ENCODE measurements at regions not wholly inside any gene's neighbourhood (a gene's known extent, or its start where the extent isn't known, plus 50 kb on each side); places are given as distances from the start of the nearest gene placed in this dataset.

GRCh38 chr4:15238720-15239119 is 189.1 kb upstream of the C1QTNF7 start:
- H3K27ac ChIP-seq: no peak overlapping the region

GRCh38 chr4:15239866-15240265 is 188.0 kb upstream of the C1QTNF7 start:
- TF ChIP-seq CTCF (conservative IDR thresholded peaks at IDR 0.05): no peak
- TF ChIP-seq ZFX (IDR thresholded peaks at IDR 0.05): no peak

More at GRCh38 chr4:15238720-15239119, 189.1 kb upstream of the C1QTNF7 start:
- no peak for TF ChIP-seq ZFX (IDR thresholded peaks at IDR 0.05)
- TF ChIP-seq CTCF (conservative IDR thresholded peaks at IDR 0.05): peak; percentile 56

GRCh38 chr4:15240764-15241163 is 187.1 kb upstream of the C1QTNF7 start:
- TF ChIP-seq ZFX (IDR thresholded peaks at IDR 0.05) (no peak), CTCF (conservative IDR thresholded peaks at IDR 0.05) (no peak)
- no peak overlapping the region for H3K27ac ChIP-seq

More at GRCh38 chr4:15239866-15240265, 188.0 kb upstream of the C1QTNF7 start:
- H3K27ac ChIP-seq: no peak overlapping the region

- H3K27ac ChIP-seq: no peak overlapping the region
- TF ChIP-seq CTCF (conservative IDR thresholded peaks at IDR 0.05) (no peak), ZFX (IDR thresholded peaks at IDR 0.05) (no peak)
Observed at GRCh38 chr4:15242021-15242420, 185.8 kb upstream of the C1QTNF7 start.

GRCh38 chr4:15244354-15244753 is 183.5 kb upstream of the C1QTNF7 start:
- H3K27ac ChIP-seq: no peak overlapping the region
- TF ChIP-seq CTCF (conservative IDR thresholded peaks at IDR 0.05) (no peak), ZFX (IDR thresholded peaks at IDR 0.05) (no peak)

- no peak for TF ChIP-seq ZFX (IDR thresholded peaks at IDR 0.05)
- H3K27ac ChIP-seq: no peak overlapping the region
Observed at GRCh38 chr4:15245006-15245530, 182.8 kb upstream of the C1QTNF7 start.

GRCh38 chr4:15250021-15250441 is 177.8 kb upstream of the C1QTNF7 start:
- no peak overlapping the region for H3K27ac ChIP-seq
- TF ChIP-seq CTCF (conservative IDR thresholded peaks at IDR 0.05) (no peak), ZFX (IDR thresholded peaks at IDR 0.05) (no peak)

GRCh38 chr4:15253349-15253748 is 174.5 kb upstream of the C1QTNF7 start:
- TF ChIP-seq CTCF (conservative IDR thresholded peaks at IDR 0.05): no peak
- no peak for TF ChIP-seq ZFX (IDR thresholded peaks at IDR 0.05)
- no peak overlapping the region for H3K27ac ChIP-seq

Data from C4-2B (cell line).